Glutamatergic neuron (in vitro differentiated cells): ENCODE measurements at regions not wholly inside any gene's neighbourhood (a gene's known extent, or its start where the extent isn't known, plus 50 kb on each side); places are given as distances from the start of the nearest gene placed in this dataset.

Source experiments
- DNase-seq: peaks from one replicate; pipeline ENCODE4 v3.0.0; 2022
- H3K27ac Mint-ChIP-seq: one replicate; pipeline ENCODE4 v1.8.0; 2020; ENCODE audit warnings: mild to moderate bottlenecking, mixed read lengths, inconsistent platforms; ENCODE audit not compliant: unreplicated experiment
- H3K27me3 Mint-ChIP-seq: one replicate; pipeline ENCODE4 v1.8.0; 2020; ENCODE audit warnings: mild to moderate bottlenecking, moderate library complexity, mixed read lengths, inconsistent platforms; ENCODE audit not compliant: unreplicated experiment
- H3K36me3 Mint-ChIP-seq: one replicate; pipeline ENCODE4 v1.8.0; 2020; ENCODE audit warnings: mild to moderate bottlenecking, mixed read lengths, inconsistent platforms; ENCODE audit not compliant: unreplicated experiment
- H3K4me1 Mint-ChIP-seq: one replicate; pipeline ENCODE4 v1.8.0; 2020; ENCODE audit warnings: mild to moderate bottlenecking, low read depth, mixed read lengths, inconsistent platforms; ENCODE audit not compliant: unreplicated experiment
- H3K4me3 Mint-ChIP-seq: one replicate; pipeline ENCODE4 v1.8.0; 2020; ENCODE audit warnings: mild to moderate bottlenecking, mixed read lengths, inconsistent platforms; ENCODE audit not compliant: unreplicated experiment
- H3K9me3 Mint-ChIP-seq: one replicate; pipeline ENCODE4 v1.8.0; 2020; ENCODE audit warnings: mild to moderate bottlenecking, moderate library complexity, mixed read lengths, inconsistent platforms; ENCODE audit not compliant: unreplicated experiment
- TF ChIP-seq, protein P1 (sequence below): fragments of 200-600 bp; sonication (generic); IDR thresholded peaks from one replicate; pipeline ENCODE4 v1.5.0; 2021; ENCODE audit not compliant: partially characterized antibody, unreplicated experiment

DNA sequence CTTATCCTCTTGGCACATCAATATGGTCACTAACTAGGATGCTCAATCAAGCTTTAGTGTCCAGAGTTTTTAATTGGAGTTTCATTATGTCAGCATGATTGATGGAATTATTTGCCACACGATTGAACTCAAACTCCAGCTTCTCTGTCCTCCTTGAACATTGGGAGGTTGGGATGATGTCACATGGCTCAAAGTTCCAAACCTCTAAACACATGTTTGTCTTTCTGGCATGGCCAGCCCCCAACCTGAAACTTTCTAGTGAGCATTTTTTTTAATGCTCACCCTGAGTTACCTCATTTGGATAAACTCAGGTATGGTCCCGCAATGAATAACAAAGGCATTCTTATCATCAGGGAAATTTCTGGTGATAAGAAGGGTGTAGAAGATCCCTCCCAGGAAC, 86.0 kb downstream of the RHOU start:
- Mint-ChIP-seq H3K4me1 (no peaks in the 10 kb centered on the region), H3K27ac (no peak overlapping the region), H3K4me3 (no peak overlapping the region), H3K27me3 (peaks cover under 1% of the 10 kb centered on the region), H3K9me3 (no peaks in the 10 kb centered on the region), H3K36me3 (no peaks in the 10 kb centered on the region)
- TF ChIP-seq, protein P1, sequence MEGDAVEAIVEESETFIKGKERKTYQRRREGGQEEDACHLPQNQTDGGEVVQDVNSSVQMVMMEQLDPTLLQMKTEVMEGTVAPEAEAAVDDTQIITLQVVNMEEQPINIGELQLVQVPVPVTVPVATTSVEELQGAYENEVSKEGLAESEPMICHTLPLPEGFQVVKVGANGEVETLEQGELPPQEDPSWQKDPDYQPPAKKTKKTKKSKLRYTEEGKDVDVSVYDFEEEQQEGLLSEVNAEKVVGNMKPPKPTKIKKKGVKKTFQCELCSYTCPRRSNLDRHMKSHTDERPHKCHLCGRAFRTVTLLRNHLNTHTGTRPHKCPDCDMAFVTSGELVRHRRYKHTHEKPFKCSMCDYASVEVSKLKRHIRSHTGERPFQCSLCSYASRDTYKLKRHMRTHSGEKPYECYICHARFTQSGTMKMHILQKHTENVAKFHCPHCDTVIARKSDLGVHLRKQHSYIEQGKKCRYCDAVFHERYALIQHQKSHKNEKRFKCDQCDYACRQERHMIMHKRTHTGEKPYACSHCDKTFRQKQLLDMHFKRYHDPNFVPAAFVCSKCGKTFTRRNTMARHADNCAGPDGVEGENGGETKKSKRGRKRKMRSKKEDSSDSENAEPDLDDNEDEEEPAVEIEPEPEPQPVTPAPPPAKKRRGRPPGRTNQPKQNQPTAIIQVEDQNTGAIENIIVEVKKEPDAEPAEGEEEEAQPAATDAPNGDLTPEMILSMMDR, result no peak
- no peak for DNase-seq

DNA sequence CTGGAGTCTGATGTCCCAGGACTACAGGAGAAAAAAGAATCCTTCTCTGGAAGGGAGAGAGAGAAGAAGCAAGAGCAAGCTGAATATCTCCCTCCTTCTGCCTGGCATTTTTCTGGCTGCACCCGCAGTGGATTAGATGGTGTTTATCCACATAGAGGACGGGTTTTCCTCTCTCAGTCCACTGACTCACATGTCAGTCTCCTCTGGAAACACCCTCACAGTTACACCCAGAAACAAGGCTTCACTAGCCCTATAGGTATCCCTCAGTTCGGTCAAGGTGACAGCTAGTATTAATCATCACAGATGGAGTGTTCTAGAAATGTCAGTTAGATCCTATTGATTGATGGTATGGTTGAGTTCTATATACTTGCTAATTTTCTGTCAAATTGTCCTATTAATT, 87.9 kb downstream of the RHOU start:
- no peaks in the 10 kb centered on the region for H3K9me3 Mint-ChIP-seq
- H3K36me3 Mint-ChIP-seq, result no peaks in the 10 kb centered on the region
- DNase-seq, result no peak
- H3K4me1 Mint-ChIP-seq, result no peaks in the 10 kb centered on the region
- no peak overlapping the region for H3K4me3 Mint-ChIP-seq
- no peaks in the 10 kb centered on the region for H3K27me3 Mint-ChIP-seq
- no peak overlapping the region for H3K27ac Mint-ChIP-seq
- TF ChIP-seq, protein P1, result no peak

DNA sequence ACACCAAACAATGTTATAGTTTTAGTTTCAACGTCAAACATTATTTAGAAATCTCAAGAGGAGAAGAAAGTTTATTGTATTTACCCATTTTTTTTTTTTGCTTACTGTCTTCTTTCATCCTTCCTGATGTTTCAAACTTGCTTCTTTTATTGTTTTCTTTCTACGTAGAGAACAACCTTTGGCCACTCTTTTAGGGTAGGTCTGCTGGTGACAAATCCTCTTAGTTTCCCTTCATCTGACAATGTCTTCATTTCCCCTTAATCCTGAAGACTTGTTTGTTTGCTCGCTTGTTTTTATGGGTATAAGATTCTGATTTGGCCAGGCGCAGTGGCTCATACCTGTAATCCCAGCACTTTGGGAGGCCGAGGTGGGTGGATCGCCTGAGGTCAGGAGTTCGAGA, 89.1 kb downstream of the RHOU start:
- DNase-seq, result no peak
- H3K4me3 Mint-ChIP-seq, result no peak overlapping the region
- no peak overlapping the region for H3K27ac Mint-ChIP-seq
- peaks cover 6% of the 10 kb centered on the region for H3K36me3 Mint-ChIP-seq
- H3K4me1 Mint-ChIP-seq, result no peaks in the 10 kb centered on the region
- peaks cover under 1% of the 10 kb centered on the region for H3K27me3 Mint-ChIP-seq
- H3K9me3 Mint-ChIP-seq, result peaks cover under 1% of the 10 kb centered on the region
- TF ChIP-seq, protein P1, result no peak

DNA sequence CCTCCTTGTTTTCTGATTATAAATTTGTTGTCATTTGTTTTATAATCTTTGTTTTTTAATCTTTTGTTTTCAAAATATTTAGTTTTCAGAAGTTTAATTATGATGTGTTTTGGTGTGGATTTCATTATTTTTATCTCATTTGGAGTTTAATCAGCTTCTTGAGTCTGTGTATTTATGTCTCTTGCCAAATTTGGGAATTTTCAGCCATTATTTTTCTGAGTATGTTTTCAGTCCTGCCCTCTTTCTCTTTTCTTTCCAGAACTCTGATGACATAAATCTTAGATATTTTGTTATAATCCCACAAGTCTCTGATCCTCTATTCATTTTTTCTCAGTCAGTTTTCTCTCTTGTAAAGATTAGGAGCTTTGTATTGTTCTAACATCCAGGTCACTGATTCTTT, 89.8 kb downstream of the RHOU start:
- Mint-ChIP-seq H3K27me3 (peaks cover 2% of the 10 kb centered on the region), H3K9me3 (peaks cover 1% of the 10 kb centered on the region), H3K27ac (peak overlapping the region; percentile 26), H3K4me3 (no peak overlapping the region), H3K4me1 (peaks cover 5% of the 10 kb centered on the region), H3K36me3 (peaks cover 6% of the 10 kb centered on the region)
- TF ChIP-seq, protein P1, result no peak
- DNase-seq, result no peak

DNA sequence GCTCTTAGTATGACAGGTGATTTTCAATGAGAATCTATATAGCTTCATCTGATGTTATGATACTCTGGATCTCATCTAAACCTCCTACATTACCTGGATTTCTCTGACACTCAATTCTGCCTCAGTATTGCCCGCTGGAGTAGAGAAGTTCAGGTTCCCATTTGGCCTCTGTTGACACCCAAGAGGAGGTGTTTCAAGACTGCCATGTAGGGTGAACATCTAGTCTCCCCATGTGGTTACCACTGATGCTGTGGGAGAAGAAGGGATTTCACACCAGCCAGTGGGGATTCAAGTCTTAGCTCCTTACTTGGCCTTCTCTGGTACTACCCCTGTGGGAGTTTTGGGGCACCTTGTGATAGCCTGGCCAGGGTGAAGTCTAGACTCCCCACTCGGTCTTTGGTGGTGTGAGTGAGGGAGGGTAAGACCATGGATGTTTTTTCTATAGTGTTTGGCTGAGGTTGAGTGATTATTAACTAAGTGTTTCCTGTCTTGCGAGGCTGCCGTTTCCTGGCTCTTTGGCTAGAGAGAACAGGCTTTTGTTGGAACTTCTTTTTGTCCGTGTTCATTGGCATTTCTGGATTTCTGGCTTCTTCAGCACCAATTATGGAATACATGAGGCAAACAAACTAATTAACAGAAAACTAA, 90.7 kb downstream of the RHOU start:
- Mint-ChIP-seq H3K9me3 (peaks cover 1% of the 10 kb centered on the region), H3K27ac (no peak overlapping the region), H3K4me3 (no peak overlapping the region), H3K4me1 (peaks cover 5% of the 10 kb centered on the region), H3K36me3 (peaks cover 6% of the 10 kb centered on the region), H3K27me3 (peaks cover 2% of the 10 kb centered on the region)
- DNase-seq, result no peak
- TF ChIP-seq, protein P1, result no peak
